HG03354 (cell line): ENCODE measurements at regions not wholly inside any gene's neighbourhood (a gene's known extent, or its start where the extent isn't known, plus 50 kb on each side); places are given as distances from the start of the nearest gene placed in this dataset.

Source experiments
- ATAC-seq: cut with Tn5 transposase; IDR thresholded peaks from one replicate; pipeline ENCODE4 v1.9.1; 2021; ENCODE audit warnings: mild to moderate bottlenecking; ENCODE audit not compliant: unreplicated experiment, poor library complexity, severe bottlenecking

GRCh38 chr5:45189042-45189441 is 380.3 kb downstream of the MRPS30 start:
- ATAC-seq, result no peak

- no peak for ATAC-seq
Observed at GRCh38 chr5:45189481-45189880, 380.7 kb downstream of the MRPS30 start.

DNA sequence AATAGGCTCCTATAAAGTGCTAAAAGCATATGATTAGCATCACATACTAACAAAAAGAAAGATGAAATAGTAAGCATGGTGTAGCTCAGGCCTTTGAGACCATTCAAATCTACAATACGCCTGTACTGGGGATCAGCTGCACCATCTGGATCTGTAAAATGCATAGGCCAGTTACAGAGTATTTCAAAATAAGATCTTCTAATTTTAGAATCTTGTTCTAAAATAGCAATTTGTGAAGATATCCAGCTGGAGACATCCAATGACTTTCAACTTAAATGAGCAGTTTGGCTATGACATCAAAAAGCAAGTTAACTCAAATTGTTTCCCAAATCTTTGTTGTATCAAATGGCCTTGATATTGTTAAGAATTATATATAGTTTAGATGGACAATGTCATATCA is 386.3 kb downstream of the MRPS30 start:
- no peak for ATAC-seq
